ENCODE measurements at regions not wholly inside any gene's neighbourhood (a gene's known extent, or its start where the extent isn't known, plus 50 kb on each side); places are given as distances from the start of the nearest gene placed in this dataset.
"Not testable (repeated sequence)": the region's sequence is repeated elsewhere in the genome, so short reads cannot be mapped to it uniquely, and the experiment has no call there.

DNA sequence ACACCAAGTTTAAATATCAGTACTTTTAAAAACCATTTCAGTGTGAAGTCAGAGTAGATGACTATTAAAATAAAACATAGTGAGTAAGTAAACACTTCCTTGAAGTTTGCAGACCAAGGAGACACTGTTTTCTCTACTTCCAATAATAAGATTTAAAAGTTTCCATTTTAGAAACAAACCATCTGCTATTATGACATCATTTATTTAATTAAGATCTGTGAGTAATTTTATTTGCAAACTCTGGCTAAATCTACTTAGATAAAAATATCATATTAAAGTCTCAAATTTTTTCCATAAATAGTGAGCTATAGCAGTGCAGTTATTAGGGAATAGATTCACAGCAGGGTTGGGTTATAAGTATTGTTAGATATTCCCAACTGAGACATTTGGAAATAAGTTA, 1267.0 kb upstream of the FLRT2 start:
- DNase-seq = no peak

DNA sequence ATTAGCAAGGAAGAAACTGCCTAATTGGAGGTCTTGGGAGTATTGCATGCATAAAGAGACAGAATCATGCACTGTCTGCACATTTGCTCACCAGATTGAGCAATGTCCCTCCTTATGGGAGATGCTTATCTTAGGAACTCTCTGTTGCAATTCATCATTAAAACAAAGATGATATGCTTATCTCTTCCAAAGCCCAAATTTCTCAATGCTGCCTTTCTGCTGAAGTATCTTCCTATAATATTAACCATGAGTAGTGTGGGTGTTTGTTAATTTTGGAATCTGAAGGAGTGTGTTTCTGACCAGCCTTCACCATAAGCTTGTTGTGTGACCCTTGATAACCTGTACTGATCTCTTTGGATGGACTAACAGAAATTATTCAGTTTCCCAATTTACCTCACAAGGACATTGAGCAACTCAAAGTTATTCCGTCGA, 1257.6 kb upstream of the FLRT2 start:
- DNase-seq = no peak

DNA sequence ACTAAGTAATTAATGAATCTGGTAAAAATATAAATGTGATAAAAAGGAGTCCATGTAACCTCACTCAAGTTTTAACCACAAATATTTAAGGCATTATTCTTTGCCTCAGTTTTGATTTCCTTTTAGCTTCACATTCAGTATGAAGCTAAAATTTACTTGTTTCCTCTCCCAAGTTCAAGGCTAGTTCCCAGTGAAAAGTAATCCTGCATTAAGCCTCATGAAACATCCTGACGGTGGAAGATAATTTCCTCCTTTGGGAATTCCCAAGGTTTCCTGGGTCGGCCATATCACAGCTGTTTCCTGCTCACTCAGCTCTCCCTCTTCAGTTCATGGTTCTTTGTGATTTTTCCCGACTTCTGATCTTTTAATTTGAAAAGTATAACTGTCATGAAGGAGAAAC, 1256.8 kb upstream of the FLRT2 start:
- DNase-seq = no peak

DNA sequence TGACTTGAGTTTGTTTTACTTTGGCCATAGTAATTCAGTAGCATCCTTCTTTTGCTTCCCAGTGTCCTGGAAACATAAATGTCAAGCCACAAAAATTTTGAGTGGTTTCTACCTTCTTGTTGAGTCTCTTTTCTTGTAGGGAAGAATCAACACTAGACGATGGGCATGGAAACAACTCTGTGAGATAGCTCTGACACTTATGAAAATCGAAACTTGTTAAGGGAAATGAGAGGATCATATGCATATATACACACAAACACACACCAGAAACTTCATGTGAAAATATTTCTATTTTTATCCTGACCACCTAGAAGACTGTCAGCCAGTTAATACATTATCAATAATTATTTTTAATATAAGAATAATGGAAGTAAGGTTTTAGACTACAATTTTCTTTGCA, 1247.3 kb upstream of the FLRT2 start:
- DNase-seq = no peak

DNA sequence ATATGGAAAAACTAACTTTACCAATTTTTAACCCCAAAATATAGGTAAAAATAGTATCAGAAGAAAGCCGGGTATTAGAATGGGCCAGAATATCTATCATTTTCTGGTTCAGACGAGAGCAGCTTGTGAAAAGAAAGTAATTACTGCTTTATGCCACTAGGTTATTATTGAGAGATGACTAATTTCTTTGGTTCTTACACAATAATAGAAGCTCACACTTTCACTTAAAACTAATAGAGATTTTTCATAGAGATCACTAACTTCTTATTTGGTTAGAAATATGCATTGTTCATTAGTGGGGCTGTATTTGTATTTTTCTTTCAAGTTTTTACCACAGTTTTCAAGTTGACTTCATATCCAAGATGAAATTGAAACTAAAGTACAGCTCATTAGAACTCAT, 1241.2 kb upstream of the FLRT2 start:
- no peak for DNase-seq

DNA sequence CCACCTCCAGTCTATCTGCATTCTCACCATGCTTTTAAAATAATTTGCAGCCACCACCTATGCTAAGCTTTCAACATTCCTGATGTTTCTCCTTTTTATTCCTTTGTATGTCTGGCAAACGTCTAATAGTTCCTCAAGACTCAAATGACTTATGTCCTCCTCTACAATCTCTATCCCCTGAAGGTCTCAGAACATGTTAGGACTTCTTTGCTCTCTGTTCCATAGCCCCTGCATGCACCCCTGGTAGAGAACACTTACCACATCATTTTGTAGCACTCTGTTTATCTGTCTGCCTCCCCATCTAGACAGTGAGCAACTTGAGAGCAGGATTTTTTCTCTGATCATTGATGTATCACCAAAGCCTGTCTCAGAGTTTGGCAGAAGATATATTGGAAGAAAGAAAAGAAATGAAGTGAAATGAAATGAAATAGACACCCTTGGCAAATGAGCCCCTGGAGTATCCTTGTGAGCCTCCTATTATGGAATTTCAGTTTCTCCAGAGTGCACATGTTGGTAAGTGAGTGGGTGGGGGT, 1231.2 kb upstream of the FLRT2 start:
- DNase-seq = no peak

DNA sequence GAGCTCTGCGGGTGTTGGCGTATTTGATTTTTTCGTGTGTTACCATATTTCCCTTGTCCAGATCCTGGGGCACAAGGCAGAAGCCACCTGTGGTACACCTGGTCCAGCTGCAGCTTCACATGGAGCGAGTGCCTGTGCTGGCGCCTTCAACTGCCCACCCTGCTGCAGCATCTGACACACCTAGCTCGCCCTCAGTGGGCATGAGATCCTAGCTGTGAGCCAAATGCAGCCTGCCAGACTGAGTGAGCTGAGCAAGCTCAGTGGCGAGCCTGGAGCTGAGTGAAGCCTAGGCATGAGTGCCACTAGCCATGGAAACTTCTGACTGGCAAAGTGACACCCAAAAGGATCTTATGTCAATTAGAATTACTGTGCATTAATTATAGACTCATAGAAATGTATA, 1226.8 kb upstream of the FLRT2 start:
- no peak for DNase-seq

DNA sequence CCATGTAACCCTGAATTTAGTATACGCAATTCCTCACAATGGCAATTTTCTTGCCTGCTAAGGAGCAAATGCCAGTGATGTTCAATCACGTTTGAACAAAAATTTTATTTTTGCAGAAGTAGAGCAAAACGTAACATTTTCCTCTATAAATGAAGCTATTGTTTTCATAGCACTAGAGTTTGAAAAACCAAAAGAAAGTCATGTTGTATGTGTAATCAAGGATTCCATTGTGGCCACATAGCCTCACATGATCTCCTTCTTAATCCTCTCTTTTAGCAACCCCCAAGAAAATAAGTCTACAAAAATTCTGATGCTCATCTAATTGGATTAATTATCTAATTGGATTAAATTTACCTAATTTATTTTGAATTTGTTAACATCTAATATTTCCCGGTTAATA, 1217.4 kb upstream of the FLRT2 start:
- DNase-seq = no peak

DNA sequence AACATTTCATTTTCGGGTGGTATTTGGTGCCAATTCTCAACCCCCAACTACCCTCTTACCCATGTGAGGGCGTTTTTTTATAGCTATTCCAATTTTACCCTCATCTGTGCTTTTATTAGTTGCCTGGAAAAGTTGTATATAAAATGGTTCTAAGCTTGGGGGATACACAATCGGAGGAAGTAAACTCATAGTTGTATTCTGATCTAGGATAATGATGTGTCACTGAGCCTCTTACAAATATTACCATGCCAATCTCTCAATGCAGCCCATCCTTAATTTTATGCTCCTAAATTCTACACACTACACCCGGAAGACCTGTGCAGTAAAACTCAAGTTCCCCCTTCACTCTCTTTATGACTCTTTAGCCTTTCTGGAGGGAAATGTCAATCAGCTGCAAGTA, 1206.5 kb upstream of the FLRT2 start:
- no peak for DNase-seq

DNA sequence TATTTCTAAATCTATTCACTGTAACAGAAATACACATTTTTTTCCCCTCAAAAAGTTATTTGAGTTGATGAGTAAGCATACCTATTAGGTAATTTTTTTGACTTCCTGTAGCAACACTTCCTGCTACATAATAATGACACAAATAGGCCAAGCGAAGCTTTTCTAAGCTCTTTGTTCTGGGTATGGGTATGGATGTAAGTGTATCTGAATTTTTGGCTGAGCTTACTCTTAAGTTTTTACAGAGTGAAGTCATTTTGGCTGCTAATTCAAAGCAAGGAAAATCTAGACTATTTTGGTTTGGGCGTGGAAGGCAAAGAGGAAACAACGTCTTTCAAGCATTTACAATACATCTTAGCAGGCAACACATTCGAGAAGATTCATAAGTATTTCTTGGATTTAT, 1206.0 kb upstream of the FLRT2 start:
- no peak for DNase-seq

DNA sequence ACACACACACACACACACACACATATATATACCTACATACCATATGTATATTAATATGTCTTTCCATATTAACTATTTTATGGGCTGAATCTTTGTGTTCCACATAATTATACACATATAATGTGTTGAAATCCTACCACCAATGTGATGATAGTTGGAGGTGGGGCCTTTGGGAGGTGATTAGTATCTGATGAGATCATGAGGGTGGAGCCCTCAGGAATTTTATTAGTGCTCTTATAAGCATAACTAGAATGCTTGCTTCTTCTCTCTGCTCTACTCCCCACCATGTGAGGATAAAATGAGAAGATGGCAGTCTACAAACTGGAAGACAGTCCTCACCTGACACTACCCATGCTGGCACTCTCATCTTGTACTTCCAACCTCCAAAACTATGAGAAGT, 1193.5 kb upstream of the FLRT2 start:
- no peak for DNase-seq

DNA sequence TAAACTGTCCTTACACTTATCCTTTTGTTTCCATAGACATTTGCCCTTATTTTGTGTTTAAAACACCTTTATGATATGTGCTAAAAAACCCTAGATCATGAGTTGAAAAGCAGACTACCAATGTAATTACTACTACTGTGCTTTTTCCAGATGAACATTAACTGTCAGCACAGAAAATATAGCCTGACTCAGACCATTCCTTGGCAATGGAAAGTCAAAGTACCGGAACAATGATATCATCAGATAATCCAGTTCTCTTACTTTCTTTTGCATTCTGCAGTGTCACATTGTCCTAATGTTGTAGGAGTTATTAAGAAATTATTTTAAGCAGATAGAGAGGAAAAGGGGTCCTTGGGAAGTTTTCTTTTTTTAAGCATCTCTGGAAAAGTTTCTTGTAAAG, 1189.0 kb upstream of the FLRT2 start:
- no peak for DNase-seq

DNA sequence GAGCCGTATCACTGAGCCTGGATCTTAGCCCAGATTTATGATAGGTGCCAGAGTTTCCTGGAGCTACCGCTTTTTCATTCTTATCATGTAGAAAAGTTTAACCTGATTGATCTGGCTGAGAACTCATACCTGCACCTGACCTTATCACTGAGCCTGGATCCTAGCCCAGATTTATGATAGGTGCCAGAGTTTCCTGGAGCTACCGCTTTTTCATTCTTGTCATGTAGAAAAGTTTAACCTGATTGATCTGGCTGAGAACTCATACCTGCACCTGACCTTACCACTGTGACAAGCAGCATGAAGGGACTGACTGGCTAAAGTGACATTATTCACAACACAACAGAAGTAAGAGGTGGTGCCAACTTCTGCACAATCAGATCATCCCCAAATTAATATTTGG, 1188.1 kb upstream of the FLRT2 start:
- not testable (repeated sequence) for DNase-seq

DNA sequence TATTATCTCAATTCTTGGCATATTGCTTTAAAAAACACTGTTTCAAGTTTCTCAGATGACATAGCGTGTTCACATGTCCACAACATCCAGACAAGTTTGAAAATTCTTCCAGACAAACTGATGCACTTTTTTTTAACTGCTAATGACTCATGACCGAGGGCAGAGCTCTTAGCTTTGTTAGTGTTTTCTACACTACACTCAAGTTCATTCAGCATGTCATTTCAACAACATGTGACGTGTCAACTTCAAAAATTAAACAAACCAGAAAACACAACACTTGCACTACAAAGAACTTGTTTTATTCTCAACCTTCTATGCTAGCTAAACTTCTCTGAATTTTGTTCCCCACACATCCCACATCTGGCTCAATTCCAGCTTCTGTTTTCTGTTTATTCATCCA, 1186.3 kb upstream of the FLRT2 start:
- no peak for DNase-seq

DNA sequence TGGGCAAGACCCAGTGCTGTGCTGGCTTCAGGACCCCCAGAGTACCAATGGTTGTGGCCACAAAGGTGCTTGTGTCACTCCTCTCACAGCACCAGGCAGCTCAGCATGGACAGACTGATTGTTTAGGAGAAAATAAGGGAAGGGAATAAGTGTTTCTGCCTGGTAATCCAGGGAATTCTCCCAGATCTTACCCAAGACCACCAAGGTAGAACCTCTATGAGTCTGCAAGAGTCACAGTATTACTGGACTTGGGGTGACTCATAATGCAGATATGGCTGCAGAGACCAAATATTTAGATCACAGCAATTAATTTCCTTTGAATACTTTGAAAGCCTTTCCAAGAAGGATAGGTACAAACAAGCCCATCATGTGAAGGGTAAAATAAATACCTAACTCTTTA, 1178.3 kb upstream of the FLRT2 start:
- no peak for DNase-seq

DNA sequence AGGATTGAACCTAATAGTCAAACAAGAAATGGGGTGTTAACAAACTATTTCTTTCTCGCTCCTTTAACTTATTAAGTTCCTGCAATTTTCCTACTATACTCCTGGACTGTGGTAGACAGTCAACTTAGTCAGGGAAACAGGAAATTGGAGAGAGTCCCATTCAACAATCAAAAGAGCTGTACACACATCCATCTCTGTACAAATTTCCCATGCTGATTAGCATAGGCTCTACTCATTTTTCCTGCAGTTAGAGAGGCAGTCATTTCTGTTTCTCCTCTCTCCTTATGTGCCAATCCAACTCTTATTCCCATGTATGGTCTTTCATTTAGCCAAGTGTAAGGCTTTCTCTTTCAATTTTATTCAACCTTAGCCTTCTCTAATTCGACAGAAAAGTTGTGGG, 1168.5 kb upstream of the FLRT2 start:
- DNase-seq = no peak

DNA sequence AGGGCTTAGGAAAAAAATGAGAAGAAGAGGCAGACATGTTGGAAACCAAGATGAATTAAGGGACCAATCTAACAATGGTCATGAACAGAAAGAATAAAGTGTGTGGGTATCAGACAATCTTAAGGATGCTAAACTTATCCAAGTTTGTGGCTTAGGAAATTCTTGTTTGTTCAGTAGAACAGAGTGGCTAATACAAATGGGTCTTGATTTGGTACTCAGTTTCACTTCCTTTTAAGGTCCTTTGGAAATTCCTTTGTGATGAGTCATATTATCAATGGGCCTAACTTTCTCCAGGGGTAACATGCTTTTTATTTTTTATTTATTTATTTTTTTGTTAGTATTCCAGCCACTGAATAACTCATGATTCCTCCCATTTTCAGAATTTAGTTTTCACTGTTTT, 1154.7 kb upstream of the FLRT2 start:
- DNase-seq = no peak

DNA sequence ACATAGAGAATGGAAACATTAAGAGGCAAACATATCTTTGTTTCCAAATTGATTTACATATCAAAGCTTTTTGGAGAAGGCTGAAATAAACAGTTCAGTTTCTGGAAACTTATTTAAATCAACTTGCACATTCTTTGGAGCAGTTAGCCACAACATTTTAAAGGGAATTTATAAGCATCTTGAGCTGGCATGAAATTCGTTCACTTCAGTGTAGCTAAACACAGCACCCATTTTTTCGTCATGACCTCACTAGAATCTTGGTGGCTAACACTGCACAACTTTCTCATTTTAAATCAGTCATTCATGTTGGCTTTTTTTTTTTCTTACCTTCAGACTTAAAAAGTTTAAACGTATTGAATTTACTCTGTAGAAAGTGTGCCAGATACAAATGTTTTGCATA, 1139.9 kb upstream of the FLRT2 start:
- no peak for DNase-seq

DNA sequence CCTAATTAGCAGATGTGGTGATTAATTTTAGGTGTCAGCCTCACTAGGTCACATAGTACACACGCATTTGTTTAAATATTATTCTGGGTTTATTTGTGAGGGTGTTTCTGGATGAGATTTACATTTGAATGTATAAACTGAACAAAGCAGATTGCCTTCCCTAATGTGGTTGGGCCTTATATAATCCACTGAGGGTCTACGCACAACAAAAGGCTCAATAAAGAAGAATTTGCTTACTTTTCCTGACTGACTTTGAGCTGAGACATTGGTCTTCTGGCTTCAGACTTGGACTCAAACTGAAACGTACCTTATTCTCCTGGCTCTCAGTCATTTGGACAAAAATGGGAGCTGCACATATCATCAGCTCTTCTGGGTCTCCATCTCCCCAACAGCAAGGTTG, 1132.3 kb upstream of the FLRT2 start:
- no peak for DNase-seq

DNA sequence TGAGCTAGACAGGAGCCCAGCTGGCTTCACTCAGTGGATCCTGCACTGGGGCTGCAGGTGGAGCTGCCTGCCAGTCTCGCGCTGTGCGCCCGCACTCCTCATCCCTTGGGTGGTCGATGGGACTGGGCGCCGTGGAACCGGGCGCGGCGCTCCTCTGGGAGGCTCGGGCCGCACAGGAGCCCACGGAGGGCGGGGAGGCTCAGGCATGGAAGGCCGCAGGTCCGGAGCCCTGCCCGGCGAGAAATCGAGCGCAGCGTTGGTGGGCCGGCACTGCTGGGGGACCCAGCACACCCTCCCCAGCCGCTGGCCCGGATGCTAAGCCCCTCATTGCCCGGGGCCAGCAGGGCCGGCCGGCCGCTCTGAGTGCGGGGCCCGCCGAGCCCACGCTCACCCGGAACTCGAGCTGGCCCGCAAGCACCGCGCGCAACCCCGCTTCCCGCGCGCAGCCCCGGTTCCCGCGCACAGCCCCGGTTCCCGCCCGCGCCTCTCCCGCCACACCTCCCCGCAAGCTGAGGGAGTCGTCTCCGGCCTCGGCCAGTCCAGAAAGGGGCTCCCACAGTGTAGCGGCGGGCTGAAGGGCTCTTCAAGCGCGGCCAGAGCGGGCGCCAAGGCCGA, 1130.5 kb upstream of the FLRT2 start:
- no peak for DNase-seq

DNA sequence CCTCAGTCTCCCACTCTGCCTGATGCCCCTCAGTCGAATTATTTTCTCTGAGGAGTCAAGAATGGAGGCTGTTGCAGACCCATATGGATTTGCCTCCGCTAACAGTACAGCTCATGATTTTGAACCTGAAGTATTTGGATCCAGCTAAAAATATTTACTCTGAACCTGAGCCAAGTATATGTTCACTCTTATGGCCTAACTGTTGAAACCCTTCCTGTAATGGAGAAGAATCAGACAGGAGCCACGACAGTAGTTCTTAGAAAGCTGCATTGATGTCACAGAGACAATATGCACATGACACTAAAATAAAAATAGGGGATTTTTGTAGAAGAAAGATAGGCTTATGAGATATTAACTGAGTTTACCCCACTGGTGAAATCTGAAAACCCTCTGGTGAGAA, 1128.3 kb upstream of the FLRT2 start:
- DNase-seq = no peak

DNA sequence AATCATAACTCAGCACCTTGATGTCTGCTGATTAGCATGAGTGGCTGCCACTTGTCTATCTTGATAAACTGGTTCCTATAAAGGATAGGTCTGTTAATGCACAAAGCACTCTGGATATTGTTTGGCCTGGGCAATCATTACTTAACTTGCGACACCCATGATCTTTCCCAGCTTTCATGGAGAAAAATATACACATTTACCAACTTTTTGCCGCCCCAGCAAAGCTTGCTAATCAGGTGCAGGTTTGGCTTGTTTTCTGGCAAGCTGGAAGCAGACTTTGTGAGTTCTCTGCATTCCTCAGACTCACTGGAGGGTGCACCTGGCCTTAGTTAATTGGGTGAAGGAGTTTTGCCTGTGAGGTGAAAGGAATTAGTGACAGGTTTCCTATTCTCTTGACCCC, 1126.4 kb upstream of the FLRT2 start:
- no peak for DNase-seq

DNA sequence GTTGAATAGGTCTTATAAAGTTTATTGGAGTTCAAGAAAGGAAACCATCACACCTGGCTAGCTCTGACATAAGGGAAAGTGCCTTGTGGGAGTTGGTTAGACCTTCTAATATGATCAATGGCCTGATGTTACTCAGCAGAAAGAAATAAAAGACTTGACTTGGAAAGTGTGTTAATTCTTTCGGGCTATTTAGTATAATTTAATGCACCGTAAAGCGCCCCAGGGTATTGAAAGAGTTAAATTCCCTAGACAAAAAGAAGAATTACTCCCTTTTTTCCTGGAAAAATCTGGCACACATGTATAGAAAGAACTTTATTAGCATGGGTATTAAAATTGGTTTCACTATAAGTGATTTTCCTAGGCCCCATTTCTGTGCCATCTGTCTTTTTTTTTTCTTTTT, 1125.7 kb upstream of the FLRT2 start:
- no peak for DNase-seq

DNA sequence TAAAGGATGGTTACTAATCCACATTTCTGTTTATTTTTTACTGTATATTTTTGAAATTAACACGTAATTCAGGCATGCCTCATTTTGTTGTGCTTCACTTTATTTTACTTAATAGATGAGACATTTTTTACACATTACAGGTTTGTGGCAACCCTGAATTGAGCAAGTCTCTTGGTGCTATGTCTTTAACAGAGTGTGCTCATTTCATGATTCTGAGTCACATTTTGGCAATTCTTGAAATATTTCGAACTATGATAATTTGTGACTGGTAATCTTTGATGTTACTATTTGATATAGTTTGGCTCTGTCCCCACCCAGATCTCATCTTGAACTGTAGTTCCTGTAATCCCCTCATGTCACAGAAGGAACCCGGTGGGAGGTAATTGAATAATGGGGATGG, 1120.5 kb upstream of the FLRT2 start:
- no peak for DNase-seq

DNA sequence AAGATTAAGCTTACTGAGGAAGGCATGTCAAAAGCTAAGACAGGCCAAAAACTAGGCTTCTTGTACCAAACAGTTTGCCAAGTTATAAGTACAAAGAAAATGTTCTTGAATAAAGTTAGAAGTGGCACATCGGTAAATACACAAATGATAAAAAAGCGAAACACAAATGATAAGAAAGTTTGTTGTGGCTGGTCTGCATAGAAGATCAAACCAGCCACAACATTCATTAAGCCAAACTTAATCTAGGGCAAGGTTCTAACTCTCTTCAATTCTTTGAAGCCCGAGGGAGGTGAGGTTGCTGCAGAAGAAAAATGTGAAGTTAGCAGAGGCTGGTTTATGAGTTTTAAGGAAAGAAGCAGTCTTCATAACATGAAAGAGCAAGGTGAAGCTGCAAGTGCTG, 1119.6 kb upstream of the FLRT2 start:
- no peak for DNase-seq

DNA sequence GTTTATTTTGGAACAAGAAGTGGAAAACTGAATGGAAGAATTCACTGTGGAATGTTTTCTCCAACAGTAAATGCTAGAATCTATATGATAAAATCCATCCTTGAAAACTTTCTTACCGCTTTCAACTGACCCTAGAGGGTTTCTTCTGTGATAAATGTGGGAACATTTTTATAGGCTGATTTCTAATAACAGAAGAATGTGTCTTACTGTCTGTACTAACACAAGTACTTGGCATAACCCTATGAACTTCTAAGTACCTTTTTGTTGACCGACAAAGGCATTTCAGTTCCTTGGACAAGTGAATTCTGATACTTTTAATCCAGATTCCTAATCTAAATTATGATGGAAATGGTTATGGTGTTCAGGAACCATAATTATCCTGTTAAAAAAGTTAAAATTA, 1109.7 kb upstream of the FLRT2 start:
- DNase-seq = no peak
